ENCODE measurements at regions not wholly inside any gene's neighbourhood (a gene's known extent, or its start where the extent isn't known, plus 50 kb on each side); places are given as distances from the start of the nearest gene placed in this dataset.
A peak's percentile ranks its signal among the peaks of the same experiment; 100 is the strongest.

DNA sequence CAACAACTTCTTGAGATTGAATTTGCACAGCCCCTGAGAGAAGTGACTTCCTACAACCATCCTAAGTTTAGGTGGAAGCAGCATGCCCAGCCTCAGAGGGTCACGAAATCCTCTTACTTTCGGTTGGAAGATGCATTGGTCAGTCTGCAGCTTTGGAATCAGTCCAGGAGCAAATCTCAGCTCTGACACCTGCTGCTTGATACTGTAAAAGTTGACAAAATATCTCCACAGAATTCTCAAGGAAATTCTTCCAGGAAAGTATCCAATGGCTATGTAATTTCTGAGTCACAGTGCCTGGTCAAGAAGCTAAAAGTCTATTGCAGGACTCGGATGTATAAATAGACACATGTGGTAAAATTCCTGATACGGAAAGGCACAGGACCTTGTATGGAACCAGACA is 414.5 kb upstream of the GYPC start:
- no peak overlapping the region for H3K4me3 ChIP-seq (ENCODE audit: low read depth, low read length)
- TF ChIP-seq, protein P1, sequence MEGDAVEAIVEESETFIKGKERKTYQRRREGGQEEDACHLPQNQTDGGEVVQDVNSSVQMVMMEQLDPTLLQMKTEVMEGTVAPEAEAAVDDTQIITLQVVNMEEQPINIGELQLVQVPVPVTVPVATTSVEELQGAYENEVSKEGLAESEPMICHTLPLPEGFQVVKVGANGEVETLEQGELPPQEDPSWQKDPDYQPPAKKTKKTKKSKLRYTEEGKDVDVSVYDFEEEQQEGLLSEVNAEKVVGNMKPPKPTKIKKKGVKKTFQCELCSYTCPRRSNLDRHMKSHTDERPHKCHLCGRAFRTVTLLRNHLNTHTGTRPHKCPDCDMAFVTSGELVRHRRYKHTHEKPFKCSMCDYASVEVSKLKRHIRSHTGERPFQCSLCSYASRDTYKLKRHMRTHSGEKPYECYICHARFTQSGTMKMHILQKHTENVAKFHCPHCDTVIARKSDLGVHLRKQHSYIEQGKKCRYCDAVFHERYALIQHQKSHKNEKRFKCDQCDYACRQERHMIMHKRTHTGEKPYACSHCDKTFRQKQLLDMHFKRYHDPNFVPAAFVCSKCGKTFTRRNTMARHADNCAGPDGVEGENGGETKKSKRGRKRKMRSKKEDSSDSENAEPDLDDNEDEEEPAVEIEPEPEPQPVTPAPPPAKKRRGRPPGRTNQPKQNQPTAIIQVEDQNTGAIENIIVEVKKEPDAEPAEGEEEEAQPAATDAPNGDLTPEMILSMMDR (IDR thresholded peaks at IDR 0.05; ENCODE audit: borderline replicate concordance, insufficient read depth, low read depth, low read length), result no peak

DNA sequence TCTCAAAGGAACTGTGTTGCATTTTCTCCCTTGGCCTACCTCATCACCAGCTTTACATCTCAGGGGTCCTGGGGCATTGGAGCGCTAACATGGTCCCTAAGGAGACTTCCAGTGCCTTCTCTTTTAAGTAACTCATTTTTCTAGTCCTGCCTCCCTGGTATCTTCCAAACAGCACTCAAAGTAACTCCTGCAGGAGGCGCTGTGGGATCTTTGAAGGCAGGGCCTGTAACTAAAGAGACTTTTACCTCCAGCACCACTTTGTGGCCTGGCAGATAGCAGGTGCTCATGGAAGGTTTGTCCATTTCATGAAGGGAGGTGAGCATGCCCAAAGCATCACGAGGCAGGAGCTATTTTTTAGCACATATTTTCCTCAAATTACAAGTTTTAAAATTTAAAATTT is 411.0 kb upstream of the GYPC start:
- TF ChIP-seq, protein P1 (IDR thresholded peaks at IDR 0.05; ENCODE audit: borderline replicate concordance, insufficient read depth, low read depth, low read length), result peak; percentile 53; the same call in 1 of the 2 replicates
- no peak overlapping the region for H3K4me3 ChIP-seq (ENCODE audit: low read depth, low read length)

DNA sequence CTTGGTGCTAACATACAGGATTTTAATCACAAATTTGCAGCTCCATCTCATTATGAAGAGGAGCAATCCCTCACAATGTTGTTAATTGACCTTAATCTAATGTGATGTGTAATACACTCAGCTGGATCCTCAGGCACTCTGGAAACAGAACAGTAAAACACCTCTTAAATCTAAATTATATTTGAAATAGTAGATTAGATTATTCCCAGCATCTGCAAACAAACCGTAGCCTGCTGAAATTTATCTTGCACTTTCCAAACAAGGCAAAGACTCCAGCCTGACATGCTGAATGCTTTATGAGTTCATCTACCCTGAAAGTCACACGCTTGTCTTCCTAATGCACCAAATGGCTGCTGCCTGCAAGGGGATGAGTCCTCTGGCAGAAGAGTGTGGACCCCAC is 402.3 kb upstream of the GYPC start:
- H3K4me3 ChIP-seq (ENCODE audit: low read depth, low read length), result no peak overlapping the region

DNA sequence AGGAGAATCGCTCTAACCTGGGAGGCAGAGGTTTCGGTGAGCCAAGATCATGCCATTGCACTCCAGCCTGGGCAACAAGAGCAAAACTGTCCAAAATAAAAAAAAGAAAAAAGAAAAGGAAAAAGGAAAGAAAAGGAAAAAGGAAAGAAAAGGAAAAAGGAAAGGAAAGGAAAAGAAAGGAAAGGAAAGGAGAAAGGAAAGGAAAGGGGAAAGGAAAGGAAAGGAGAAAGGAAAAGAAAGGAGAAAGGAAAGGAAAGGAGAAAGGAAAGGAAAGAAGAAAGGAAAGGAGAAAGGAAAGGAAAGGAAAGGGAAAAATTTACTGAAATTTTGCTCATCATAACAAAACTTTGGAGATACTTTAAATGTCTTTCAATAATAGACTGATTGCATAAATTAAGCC is 391.3 kb upstream of the GYPC start:
- no peak overlapping the region for H3K4me3 ChIP-seq (ENCODE audit: low read depth, low read length)
- TF ChIP-seq, protein P1 (IDR thresholded peaks at IDR 0.05; ENCODE audit: borderline replicate concordance, insufficient read depth, low read depth, low read length), result no peak

More for the DNA sequence above, 402.3 kb upstream of the GYPC start:
- TF ChIP-seq, protein P1 (IDR thresholded peaks at IDR 0.05; ENCODE audit: borderline replicate concordance, insufficient read depth, low read depth, low read length), result no peak

DNA sequence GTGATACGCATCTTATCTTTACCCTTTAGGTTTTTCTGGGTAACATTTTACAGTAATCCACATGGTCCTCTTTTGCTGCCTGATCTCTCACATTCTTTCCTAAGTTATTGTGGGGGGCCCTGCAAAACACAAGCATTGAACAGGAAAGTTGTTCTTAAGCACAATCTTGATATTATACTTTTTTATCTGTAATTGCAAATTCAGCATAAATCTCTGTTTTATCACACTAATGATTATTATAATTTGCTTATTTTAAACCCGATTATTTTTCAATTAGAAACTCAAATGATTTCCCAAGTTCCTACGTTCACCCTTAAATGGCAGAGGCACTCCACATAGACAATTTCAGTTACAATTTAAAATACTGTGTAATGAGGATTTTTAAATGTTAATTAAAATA is 386.0 kb upstream of the GYPC start:
- no peak overlapping the region for H3K4me3 ChIP-seq (ENCODE audit: low read depth, low read length)
- TF ChIP-seq, protein P1 (IDR thresholded peaks at IDR 0.05; ENCODE audit: borderline replicate concordance, insufficient read depth, low read depth, low read length), result no peak

DNA sequence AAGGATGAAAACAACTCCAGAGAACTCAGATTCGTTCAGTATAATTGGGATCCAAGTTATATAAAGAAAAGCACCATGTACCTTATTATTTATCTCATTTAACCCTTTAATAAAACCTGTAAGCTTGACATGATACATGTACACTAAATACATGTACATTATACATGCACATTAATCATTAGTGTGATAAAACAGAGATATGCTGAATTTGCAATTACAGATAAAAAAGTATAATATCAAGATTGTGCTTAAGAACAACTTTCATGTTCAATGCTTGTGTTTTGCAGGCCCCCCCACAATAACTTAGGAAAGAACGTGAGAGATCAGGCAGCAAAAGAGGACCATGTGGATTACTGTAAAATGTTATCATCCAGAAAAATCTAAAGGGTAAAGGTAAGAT is 385.4 kb upstream of the GYPC start:
- H3K4me3 ChIP-seq (ENCODE audit: low read depth, low read length), result no peak overlapping the region
- TF ChIP-seq, protein P1 (IDR thresholded peaks at IDR 0.05; ENCODE audit: borderline replicate concordance, insufficient read depth, low read depth, low read length), result no peak

DNA sequence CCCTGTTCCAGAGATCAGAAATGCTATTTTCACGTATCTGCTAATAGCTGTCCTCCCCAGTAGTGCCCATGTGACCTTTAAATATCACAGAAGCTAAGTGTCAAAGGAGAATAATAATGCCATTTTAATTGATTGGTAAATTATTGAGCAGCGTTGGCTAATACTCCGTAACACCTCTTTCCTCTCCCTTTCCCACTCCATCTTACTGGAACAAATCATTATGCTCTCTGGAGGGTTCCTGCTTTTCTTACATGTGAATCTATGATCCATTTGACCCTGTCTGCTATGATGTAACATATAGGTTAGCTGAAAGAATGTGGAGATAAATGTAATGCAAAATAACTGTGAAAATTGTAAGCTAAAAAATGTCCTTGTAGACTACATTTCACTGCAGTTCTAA is 383.6 kb upstream of the GYPC start:
- no peak overlapping the region for H3K4me3 ChIP-seq (ENCODE audit: low read depth, low read length)
- TF ChIP-seq, protein P1 (IDR thresholded peaks at IDR 0.05; ENCODE audit: borderline replicate concordance, insufficient read depth, low read depth, low read length), result no peak
